ENCODE measurements at regions not wholly inside any gene's neighbourhood (a gene's known extent, or its start where the extent isn't known, plus 50 kb on each side); places are given as distances from the start of the nearest gene placed in this dataset.

DNA sequence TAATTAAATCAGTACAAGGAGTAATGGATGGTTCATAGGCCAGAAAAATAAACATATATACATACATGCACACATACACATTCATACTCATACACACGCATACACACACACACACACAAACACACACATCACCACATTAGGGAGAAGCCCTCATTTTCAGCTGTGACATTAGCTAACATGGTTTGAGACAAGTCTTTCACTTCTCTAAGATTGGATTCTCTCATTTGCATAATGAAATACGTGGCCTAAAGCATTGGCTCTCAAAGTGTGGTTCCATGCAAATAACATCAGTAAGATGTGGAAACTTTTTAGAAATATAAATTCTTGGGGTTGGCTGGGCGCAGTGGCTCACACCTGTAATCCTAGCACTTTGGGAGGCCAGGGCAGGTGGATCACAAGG, 452.6 kb downstream of the TAFA4 start:
- no peak for TF ChIP-seq POLR2A (IDR thresholded peaks at IDR 0.05; ENCODE audit: low read length)
- no peak for TF ChIP-seq GATA1 (IDR thresholded peaks at IDR 0.05; ENCODE audit: low read depth, low read length)

Measured in erythroblast (primary cell).